Activated CD4-positive, alpha-beta T cell treated with anti-CD3 and anti-CD28 coated beads, Interleukin-2, amount 10 ng/mL, durations not matched to agents 24 days and 14 days (primary cell): ENCODE measurements at regions not wholly inside any gene's neighbourhood (a gene's known extent, or its start where the extent isn't known, plus 50 kb on each side); places are given as distances from the start of the nearest gene placed in this dataset.
"Not testable (repeated sequence)": the region's sequence is repeated elsewhere in the genome, so short reads cannot be mapped to it uniquely, and the experiment has no call there.

ENCODE experiments used
- DNase-seq: peaks from one replicate; pipeline ENCODE4 v3.0.0; 2022
- H3K27ac Mint-ChIP-seq: one replicate; pipeline ENCODE4 v1.8.0; 2022; ENCODE audit warnings: mild to moderate bottlenecking, mixed read lengths
- H3K27me3 Mint-ChIP-seq: one replicate; pipeline ENCODE4 v1.8.0; 2022; ENCODE audit warnings: mixed read lengths
- H3K36me3 Mint-ChIP-seq: one replicate; pipeline ENCODE4 v1.8.0; 2022; ENCODE audit warnings: low read depth, mild to moderate bottlenecking, mixed read lengths
- H3K4me1 Mint-ChIP-seq: one replicate; pipeline ENCODE4 v1.8.0; 2021; ENCODE audit warnings: mixed read lengths
- H3K4me3 Mint-ChIP-seq: one replicate; pipeline ENCODE4 v1.8.0; 2022; ENCODE audit warnings: mild to moderate bottlenecking, moderate library complexity, mixed read lengths
- H3K9me3 Mint-ChIP-seq: one replicate; pipeline ENCODE4 v1.8.0; 2021; ENCODE audit warnings: mixed read lengths
- intact Hi-C: fragments of 100-400 bp; cut with micrococcal nuclease; formaldehyde crosslinking; loops from one replicate; pipeline ENCODE4 v1.15.1; 2023

DNA sequence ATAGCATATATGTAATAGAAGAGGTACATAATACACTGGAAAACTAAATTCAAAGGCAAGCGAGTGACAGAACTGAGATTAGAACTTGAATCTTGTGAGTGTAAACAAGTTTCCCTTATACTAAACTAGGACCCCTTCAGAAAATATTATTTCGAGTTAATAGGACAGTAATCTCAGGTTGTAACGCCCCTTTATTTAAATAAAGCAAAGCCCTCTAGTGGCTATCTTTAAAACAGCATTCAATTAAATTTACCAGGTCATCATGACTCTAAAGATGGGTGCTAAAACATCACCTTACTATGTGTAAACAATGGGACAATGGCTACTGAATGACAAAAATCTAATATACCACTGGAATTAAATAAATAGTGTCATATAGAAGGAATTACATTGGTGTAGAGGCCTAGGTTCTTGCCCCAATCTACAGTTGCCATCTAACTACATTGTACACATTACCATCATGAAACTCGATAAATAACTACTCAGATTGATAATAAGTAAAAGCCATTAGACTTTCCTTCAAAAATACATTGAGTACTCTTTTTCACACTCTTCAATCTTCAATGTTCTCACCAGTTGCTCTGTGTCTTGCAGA is 255.4 kb upstream of the IRAK1BP1 start:
- intact Hi-C loops: no loop called here
- Mint-ChIP-seq H3K27me3 (no peaks in the 10 kb centered on the region), H3K4me3 (no peak overlapping the region), H3K27ac (no peak overlapping the region), H3K4me1 (no peaks in the 10 kb centered on the region), H3K9me3 (no peaks in the 10 kb centered on the region), H3K36me3 (no peaks in the 10 kb centered on the region)
- DNase-seq: no peak

DNA sequence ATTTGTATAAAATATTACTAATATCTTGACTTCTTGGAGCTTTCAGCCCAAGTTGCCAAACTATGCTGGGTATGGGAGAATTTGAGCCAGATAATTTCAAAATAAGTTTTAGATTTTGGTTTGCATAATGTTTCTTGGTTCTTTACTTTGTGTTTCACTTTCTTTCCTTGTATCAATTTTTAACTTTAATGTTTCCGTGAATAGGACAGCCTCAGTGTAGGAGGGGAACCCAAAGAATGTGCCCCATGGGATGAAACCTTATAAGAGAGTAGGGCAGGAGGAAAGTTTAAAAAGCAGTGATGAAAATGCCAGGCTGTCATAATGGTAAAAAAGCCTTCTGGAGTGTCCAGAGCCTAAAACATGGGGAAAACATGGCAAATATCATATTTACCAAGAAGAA is 252.4 kb upstream of the IRAK1BP1 start:
- no peak for DNase-seq
- Mint-ChIP-seq H3K4me1 (no peaks in the 10 kb centered on the region), H3K27ac (no peak overlapping the region), H3K4me3 (no peak overlapping the region), H3K36me3 (no peaks in the 10 kb centered on the region), H3K9me3 (no peaks in the 10 kb centered on the region), H3K27me3 (no peaks in the 10 kb centered on the region)
- intact Hi-C loops: no loop called here

- H3K9me3 Mint-ChIP-seq: no peaks in the 10 kb centered on the region
- DNase-seq: no peak
- H3K4me1 Mint-ChIP-seq: no peaks in the 10 kb centered on the region
- H3K27me3 Mint-ChIP-seq: no peaks in the 10 kb centered on the region
- intact Hi-C loops: no loop called here
- no peaks in the 10 kb centered on the region for H3K36me3 Mint-ChIP-seq
- H3K27ac Mint-ChIP-seq: no peak overlapping the region
- H3K4me3 Mint-ChIP-seq: no peak overlapping the region
Measured at GRCh38 chr6:78615430-78615904, 251.9 kb upstream of the IRAK1BP1 start.

DNA sequence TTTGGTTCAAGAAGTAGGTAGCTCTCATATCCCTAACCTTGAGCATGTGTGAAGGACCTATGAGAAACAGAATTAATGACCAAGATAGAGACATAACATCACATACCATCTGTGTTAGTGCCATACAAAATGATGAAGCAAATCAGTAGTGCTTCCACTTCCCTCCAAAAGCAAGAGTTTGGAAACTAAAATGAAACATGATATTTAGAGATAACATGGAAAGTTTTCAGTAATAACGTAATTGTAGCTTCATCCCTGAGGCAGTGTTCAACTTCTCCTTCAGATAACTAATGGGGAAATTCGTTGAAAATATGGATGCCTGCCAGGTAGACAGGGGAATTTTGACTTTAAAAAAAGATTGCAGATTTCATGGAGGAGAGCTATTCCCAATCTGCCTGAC is 248.4 kb upstream of the IRAK1BP1 start:
- H3K9me3 Mint-ChIP-seq: no peaks in the 10 kb centered on the region
- H3K4me1 Mint-ChIP-seq: no peaks in the 10 kb centered on the region
- H3K36me3 Mint-ChIP-seq: no peaks in the 10 kb centered on the region
- H3K4me3 Mint-ChIP-seq: no peak overlapping the region
- DNase-seq: no peak
- no peak overlapping the region for H3K27ac Mint-ChIP-seq
- intact Hi-C loops: no loop called here
- no peaks in the 10 kb centered on the region for H3K27me3 Mint-ChIP-seq

DNA sequence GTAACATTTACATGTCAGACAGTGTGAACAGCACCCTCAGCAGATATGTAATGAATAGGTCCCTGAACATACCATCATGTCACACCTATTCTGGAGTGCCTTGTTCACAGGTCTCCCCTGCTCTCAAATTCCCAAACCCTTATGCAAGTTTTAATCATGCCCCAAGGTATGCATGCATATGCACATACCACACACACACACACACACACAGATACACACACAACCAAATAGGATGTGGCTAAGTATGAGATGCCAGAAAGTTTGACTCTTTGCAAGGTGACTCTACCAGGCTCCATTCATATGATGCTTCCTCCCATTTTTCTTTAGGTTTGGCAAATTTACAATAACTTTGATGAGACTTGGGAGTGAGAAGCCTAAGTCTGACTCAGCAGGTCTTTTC is 243.8 kb upstream of the IRAK1BP1 start:
- Mint-ChIP-seq H3K27me3 (no peaks in the 10 kb centered on the region), H3K4me1 (no peaks in the 10 kb centered on the region), H3K9me3 (no peaks in the 10 kb centered on the region), H3K4me3 (no peak overlapping the region), H3K36me3 (no peaks in the 10 kb centered on the region), H3K27ac (no peak overlapping the region)
- DNase-seq: no peak
- intact Hi-C loops: no loop called here

DNA sequence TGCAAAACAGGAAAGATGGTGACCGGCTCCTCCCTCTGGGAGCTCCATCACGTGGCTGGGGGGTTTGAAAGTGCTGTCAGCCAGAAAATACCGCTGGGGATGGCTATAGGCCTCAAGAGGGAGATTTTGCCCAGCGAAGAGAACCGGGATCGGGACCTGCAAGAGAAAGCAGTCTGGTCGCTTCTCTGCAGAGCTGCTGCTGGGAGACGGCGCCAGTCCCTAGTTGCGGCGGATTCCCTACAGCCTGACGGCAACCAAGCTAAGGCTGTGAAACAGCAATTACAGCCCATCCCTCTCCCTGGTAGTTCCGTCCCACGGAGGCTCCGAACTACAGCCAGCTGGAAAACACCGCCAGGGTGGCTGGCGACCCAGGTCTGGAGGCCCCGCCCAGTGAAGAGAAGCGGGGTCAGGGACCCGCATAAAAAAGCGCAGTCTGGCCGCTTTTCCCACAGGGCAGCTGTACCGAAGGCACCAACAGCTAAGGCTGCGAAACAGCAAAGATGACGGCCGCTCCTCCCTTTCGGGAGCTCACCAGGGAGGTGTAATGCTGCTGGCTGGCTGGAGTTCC is 238.1 kb upstream of the IRAK1BP1 start:
- no peak for DNase-seq
- H3K4me3 Mint-ChIP-seq: no peak overlapping the region
- no peak overlapping the region for H3K27ac Mint-ChIP-seq
- H3K36me3 Mint-ChIP-seq: no peaks in the 10 kb centered on the region
- intact Hi-C loops: no loop called here
- peaks cover 4% of the 10 kb centered on the region for H3K9me3 Mint-ChIP-seq
- no peaks in the 10 kb centered on the region for H3K4me1 Mint-ChIP-seq
- H3K27me3 Mint-ChIP-seq: no peaks in the 10 kb centered on the region

DNA sequence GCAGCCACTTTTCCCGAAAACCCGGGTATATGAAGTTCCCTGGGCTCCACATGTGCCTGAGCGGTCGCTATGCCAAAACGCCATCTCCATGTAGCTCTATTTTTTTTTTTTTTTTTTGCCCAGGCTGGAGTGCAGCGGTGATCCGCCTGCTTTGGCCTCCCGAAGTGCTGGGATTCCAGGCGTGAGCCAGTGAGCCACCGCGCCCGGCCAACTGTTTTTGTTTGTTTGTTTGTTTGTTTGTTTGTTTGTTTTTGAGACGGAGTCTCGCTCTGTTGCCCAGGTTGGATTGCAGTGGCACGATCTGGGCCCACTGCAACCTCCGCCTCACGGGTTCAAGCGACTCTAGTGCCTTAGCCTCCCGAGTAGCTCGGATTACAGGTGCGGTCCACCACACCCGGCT is 237.5 kb upstream of the IRAK1BP1 start:
- intact Hi-C loops: no loop called here
- Mint-ChIP-seq H3K4me3 (no peak overlapping the region), H3K27me3 (no peaks in the 10 kb centered on the region), H3K36me3 (no peaks in the 10 kb centered on the region), H3K27ac (no peak overlapping the region), H3K4me1 (no peaks in the 10 kb centered on the region), H3K9me3 (peaks cover 4% of the 10 kb centered on the region)
- DNase-seq: no peak

GRCh38 chr6:78631976-78632375 is 235.4 kb upstream of the IRAK1BP1 start:
- no peak overlapping the region for H3K27ac Mint-ChIP-seq
- intact Hi-C loops: no loop called here
- no peak for DNase-seq
- no peaks in the 10 kb centered on the region for H3K27me3 Mint-ChIP-seq
- H3K36me3 Mint-ChIP-seq: no peaks in the 10 kb centered on the region
- no peak overlapping the region for H3K4me3 Mint-ChIP-seq
- H3K9me3 Mint-ChIP-seq: peaks cover 4% of the 10 kb centered on the region
- H3K4me1 Mint-ChIP-seq: no peaks in the 10 kb centered on the region

DNA sequence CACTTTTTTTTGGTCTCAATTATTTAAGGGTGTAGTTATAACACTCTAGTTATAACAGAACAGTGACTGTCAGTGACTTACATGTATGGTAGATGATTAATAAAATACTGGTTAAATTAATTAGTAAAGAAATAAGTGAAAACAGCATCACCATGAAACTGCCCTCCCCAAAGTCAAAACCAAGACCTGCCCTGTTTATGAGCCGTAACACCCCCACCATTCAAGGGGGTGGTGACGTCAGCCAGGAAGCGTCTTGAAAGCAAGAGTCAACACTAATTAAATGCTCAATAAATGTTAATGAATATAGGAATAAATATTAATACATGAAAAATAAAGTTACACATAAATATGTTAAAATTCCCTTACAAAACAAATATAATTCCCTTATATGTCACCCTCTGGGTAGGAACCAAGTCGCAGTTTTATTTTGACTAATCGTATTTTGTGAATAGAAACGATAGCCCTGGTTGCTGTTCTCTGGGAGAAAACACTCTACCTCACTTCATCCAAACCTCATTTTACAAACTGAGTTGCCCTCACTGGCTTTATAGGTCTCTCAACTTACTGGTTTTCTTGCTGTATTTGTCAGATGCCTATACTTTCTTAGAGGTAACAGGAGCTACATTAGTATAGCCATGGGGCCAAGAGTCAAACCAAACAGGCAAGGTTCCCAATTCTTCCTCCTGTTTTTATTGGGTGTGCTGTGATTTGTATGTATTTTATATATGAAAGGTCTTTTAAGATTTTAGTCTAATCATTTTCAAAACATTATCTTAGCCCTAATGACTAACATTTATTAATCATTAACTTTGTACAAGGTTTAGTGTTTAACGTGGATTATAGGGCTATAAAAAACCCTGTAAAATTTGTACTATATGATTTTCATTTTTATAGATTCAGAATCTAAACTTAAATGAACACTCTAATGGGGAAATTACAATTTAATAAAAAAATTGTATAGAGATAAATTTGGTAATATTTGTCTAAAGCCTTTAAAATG is 227.9 kb upstream of the IRAK1BP1 start:
- no peaks in the 10 kb centered on the region for H3K27me3 Mint-ChIP-seq
- intact Hi-C loops: no loop called here
- DNase-seq: no peak

GRCh38 chr6:78643976-78644375 is 223.4 kb upstream of the IRAK1BP1 start:
- H3K27me3 Mint-ChIP-seq, H3K9me3 Mint-ChIP-seq, DNase-seq, H3K4me1 Mint-ChIP-seq, intact Hi-C loops, H3K4me3 Mint-ChIP-seq, H3K27ac Mint-ChIP-seq, H3K36me3 Mint-ChIP-seq: not testable (repeated sequence)

More for the DNA sequence above, 227.9 kb upstream of the IRAK1BP1 start:
- Mint-ChIP-seq H3K27ac (no peak overlapping the region), H3K9me3 (no peaks in the 10 kb centered on the region), H3K36me3 (no peaks in the 10 kb centered on the region), H3K4me1 (no peaks in the 10 kb centered on the region), H3K4me3 (no peak overlapping the region)

- H3K27ac Mint-ChIP-seq, H3K36me3 Mint-ChIP-seq, H3K4me3 Mint-ChIP-seq, H3K9me3 Mint-ChIP-seq, H3K4me1 Mint-ChIP-seq, H3K27me3 Mint-ChIP-seq, intact Hi-C loops, DNase-seq: not testable (repeated sequence)
Measured at GRCh38 chr6:78646542-78647415, 220.6 kb upstream of the IRAK1BP1 start.

DNA sequence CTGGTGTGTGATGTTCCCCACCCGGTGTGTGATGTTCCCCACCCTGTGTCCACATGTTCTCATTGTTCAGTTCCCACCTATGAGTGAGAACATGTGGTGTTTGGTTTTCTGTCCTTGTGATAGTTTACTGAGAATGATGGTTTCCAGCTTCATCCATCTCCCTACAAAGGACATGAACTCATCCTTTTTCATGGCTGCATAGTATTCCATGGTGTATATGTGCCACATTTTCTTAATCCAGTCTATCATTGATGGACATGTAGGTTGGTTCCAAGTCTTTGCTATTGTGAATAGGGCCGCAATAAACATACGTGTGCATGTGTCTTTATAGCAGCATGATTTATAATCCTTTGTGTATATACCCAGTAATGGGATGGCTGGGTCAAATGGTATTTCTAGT is 201.5 kb upstream of the IRAK1BP1 start:
- H3K36me3 Mint-ChIP-seq, H3K4me3 Mint-ChIP-seq, intact Hi-C loops, H3K27ac Mint-ChIP-seq, H3K4me1 Mint-ChIP-seq, H3K9me3 Mint-ChIP-seq, DNase-seq, H3K27me3 Mint-ChIP-seq: not testable (repeated sequence)

DNA sequence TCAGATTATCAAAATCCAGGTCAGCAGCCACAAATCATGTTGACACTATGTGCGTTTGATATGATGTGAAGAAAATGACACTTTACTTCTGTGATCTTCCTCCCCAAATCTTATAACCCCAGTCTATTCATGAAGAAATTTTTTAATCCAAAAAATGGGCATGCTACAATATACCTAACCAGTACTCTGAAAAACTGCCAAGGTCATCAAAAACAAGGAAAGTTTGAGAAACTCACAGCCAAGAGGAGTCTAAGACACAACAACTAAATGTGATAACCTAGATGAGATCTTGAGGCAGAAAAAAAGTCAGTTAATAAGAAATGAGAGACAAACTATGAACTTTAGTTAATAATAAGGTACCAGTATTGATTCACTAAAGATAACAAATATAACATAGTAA is 200.6 kb upstream of the IRAK1BP1 start:
- Mint-ChIP-seq H3K27me3 (no peaks in the 10 kb centered on the region), H3K36me3 (no peaks in the 10 kb centered on the region), H3K27ac (no peak overlapping the region), H3K9me3 (no peaks in the 10 kb centered on the region), H3K4me1 (no peaks in the 10 kb centered on the region), H3K4me3 (no peak overlapping the region)
- intact Hi-C loops: no loop called here
- no peak for DNase-seq
